ENCODE measurements at regions not wholly inside any gene's neighbourhood (a gene's known extent, or its start where the extent isn't known, plus 50 kb on each side); places are given as distances from the start of the nearest gene placed in this dataset.

- H3K27me3 ChIP-seq (replicated peaks; ENCODE audit: control insufficient read depth, insufficient read depth, low read length) = peaks cover 2% of the 10 kb centered on the region
- H3K36me3 ChIP-seq (ENCODE audit: control insufficient read depth, insufficient read depth, low read length) = no peaks in the 10 kb centered on the region
- DNase-seq (ENCODE audit: extremely low read depth, insufficient read length) = no peak
- TF ChIP-seq CTCF (IDR thresholded peaks at IDR 0.05; ENCODE audit: insufficient read depth, low read length, poor library complexity, severe bottlenecking) = no peak
- H3K4me3 ChIP-seq (replicated peaks; ENCODE audit: low read depth, low read length) = no peak overlapping the region
Measured at GRCh38 chr1:14367451-14367850, 231.0 kb upstream of the KAZN start.

- H3K27me3 ChIP-seq (replicated peaks; ENCODE audit: control insufficient read depth, insufficient read depth, low read length) = peaks cover 2% of the 10 kb centered on the region
- no peak for DNase-seq (ENCODE audit: extremely low read depth, insufficient read length)
- no peaks in the 10 kb centered on the region for H3K36me3 ChIP-seq (ENCODE audit: control insufficient read depth, insufficient read depth, low read length)
- TF ChIP-seq CTCF (IDR thresholded peaks at IDR 0.05; ENCODE audit: insufficient read depth, low read length, poor library complexity, severe bottlenecking) = no peak
- no peak overlapping the region for H3K4me3 ChIP-seq (replicated peaks; ENCODE audit: low read depth, low read length)
Measured at GRCh38 chr1:14369526-14370213, 228.8 kb upstream of the KAZN start.

GRCh38 chr1:14371771-14372497 is 226.6 kb upstream of the KAZN start:
- no peak for DNase-seq (ENCODE audit: extremely low read depth, insufficient read length)
- TF ChIP-seq CTCF (IDR thresholded peaks at IDR 0.05; ENCODE audit: insufficient read depth, low read length, poor library complexity, severe bottlenecking) = no peak
- H3K27me3 ChIP-seq (replicated peaks; ENCODE audit: control insufficient read depth, insufficient read depth, low read length) = peaks cover 2% of the 10 kb centered on the region
- H3K36me3 ChIP-seq (ENCODE audit: control insufficient read depth, insufficient read depth, low read length) = no peaks in the 10 kb centered on the region
- no peak overlapping the region for H3K4me3 ChIP-seq (replicated peaks; ENCODE audit: low read depth, low read length)

GRCh38 chr1:14372526-14372925 is 226.0 kb upstream of the KAZN start:
- Histone ChIP-seq H3K36me3 (ENCODE audit: control insufficient read depth, insufficient read depth, low read length) (no peaks in the 10 kb centered on the region), H3K4me3 (replicated peaks; ENCODE audit: low read depth, low read length) (no peak overlapping the region), H3K27me3 (replicated peaks; ENCODE audit: control insufficient read depth, insufficient read depth, low read length) (peaks cover 2% of the 10 kb centered on the region)
- DNase-seq (ENCODE audit: extremely low read depth, insufficient read length) = no peak
- TF ChIP-seq CTCF (IDR thresholded peaks at IDR 0.05; ENCODE audit: insufficient read depth, low read length, poor library complexity, severe bottlenecking) = no peak

- no peaks in the 10 kb centered on the region for H3K36me3 ChIP-seq (ENCODE audit: control insufficient read depth, insufficient read depth, low read length)
- H3K27me3 ChIP-seq (replicated peaks; ENCODE audit: control insufficient read depth, insufficient read depth, low read length) = no peaks in the 10 kb centered on the region; the same call in 1 of the 2 replicates
- no peak for TF ChIP-seq CTCF (IDR thresholded peaks at IDR 0.05; ENCODE audit: insufficient read depth, low read length, poor library complexity, severe bottlenecking)
- DNase-seq (ENCODE audit: extremely low read depth, insufficient read length) = no peak
- no peak overlapping the region for H3K4me3 ChIP-seq (replicated peaks; ENCODE audit: low read depth, low read length)
Measured at GRCh38 chr1:14373081-14373758, 225.3 kb upstream of the KAZN start.
